T-cell (primary cell): ENCODE measurements at regions not wholly inside any gene's neighbourhood (a gene's known extent, or its start where the extent isn't known, plus 50 kb on each side); places are given as distances from the start of the nearest gene placed in this dataset.

Source experiments
- ATAC-seq, 4 experiments: fragments of 200-7000 bp in 3 of 4; fragments of 150-1000 bp in 1 of 4; cut with Tn5 transposase; replicated peaks in 1 of 4; 1 replicate in 3 of 4; 2 replicates in 1 of 4; pipeline ENCODE4 v1.10.0; 2021; ENCODE audit warnings: moderate library complexity in 3 of 4, mild to moderate bottlenecking in 2 of 4, moderate number of reproducible peaks in 1 of 4
- CTCF ChIA-PET, 2 donors: fragments of 300-600 bp; sonication (Branson Sonifier 250); formaldehyde crosslinking; loops; one replicate each; lab custom pipeline; 2022; ENCODE audit warnings: antibody characterized with exemption in 2 of 2; lab: Charles Lee
- POLR2A ChIA-PET, 2 donors: fragments of 300-600 bp; sonication (Branson Sonifier 250); formaldehyde crosslinking; loops; one replicate each; lab custom pipeline; 2022; ENCODE audit warnings: antibody characterized with exemption in 2 of 2; lab: Charles Lee
- DNase-seq, 35 experiments: peaks; one replicate each; pipeline versions ENCODE4 v3.0.0 to v3.0.0-alpha.2; 2013 to 2023
- H3K27ac ChIP-seq: one replicate; pipeline ENCODE4 v1.5.1; 2013; ENCODE audit warnings: low read length
- H3K27me3 ChIP-seq, 2 experiments: replicated peaks in 1 of 2; 1 replicate in 1 of 2; 2 replicates in 1 of 2; pipeline versions ENCODE4 v1.6.1 to v1.7.0; 2013; ENCODE audit warnings: low read length in 1 of 2, mixed read lengths in 1 of 2; ENCODE audit not compliant: control insufficient read depth in 2 of 2, insufficient read depth in 2 of 2; ENCODE audit errors: extremely low read depth in 1 of 2
- H3K36me3 ChIP-seq, 2 donors: 1 replicate in 1 of 2; 2 replicates in 1 of 2; pipeline versions ENCODE4 v1.6.1 to v1.7.0; 2013; ENCODE audit warnings: low read length in 1 of 2; ENCODE audit not compliant: control insufficient read depth in 2 of 2, insufficient read depth in 1 of 2; ENCODE audit errors: extremely low read depth in 1 of 2
- H3K4me1 ChIP-seq, 2 experiments: 1 replicate in 1 of 2; 2 replicates in 1 of 2; pipeline versions ENCODE4 v1.6.1 to v1.7.0; 2013; ENCODE audit warnings: low read length in 2 of 2, mixed read lengths in 1 of 2; ENCODE audit not compliant: insufficient read depth in 2 of 2, control insufficient read depth in 1 of 2; ENCODE audit errors: extremely low read depth in 1 of 2
- H3K4me3 ChIP-seq, 2 donors: 1 replicate in 1 of 2; 2 replicates in 1 of 2; pipeline versions ENCODE4 v1.5.1 to v1.7.0; 2013; ENCODE audit warnings: mild to moderate bottlenecking in 2 of 2, low read length in 1 of 2, moderate library complexity in 1 of 2; ENCODE audit not compliant: control insufficient read depth in 1 of 2; ENCODE audit errors: extremely low read depth in 1 of 2
- H3K9me3 ChIP-seq: 2 replicates; pipeline ENCODE4 v1.7.0; 2013
- H3K27ac Mint-ChIP-seq, 2 donors: one replicate each; pipeline ENCODE4 v1.8.0; 2020 to 2021; ENCODE audit warnings: mild to moderate bottlenecking in 2 of 2, mixed read lengths in 2 of 2
- H3K27me3 Mint-ChIP-seq, 2 donors: one replicate each; pipeline ENCODE4 v1.8.0; 2021 to 2022; ENCODE audit warnings: mixed read lengths in 2 of 2
- H3K36me3 Mint-ChIP-seq: one replicate; pipeline ENCODE4 v1.8.0; 2021; ENCODE audit warnings: mixed read lengths
- H3K4me1 Mint-ChIP-seq, 3 donors: one replicate each; pipeline ENCODE4 v1.8.0; 2020 to 2022; ENCODE audit warnings: mixed read lengths in 3 of 3, mild to moderate bottlenecking in 1 of 3
- H3K4me3 Mint-ChIP-seq, 3 donors: one replicate each; pipeline ENCODE4 v1.8.0; 2020 to 2022; ENCODE audit warnings: mild to moderate bottlenecking in 3 of 3, mixed read lengths in 3 of 3, moderate library complexity in 3 of 3
- H3K9me3 Mint-ChIP-seq, 3 donors: one replicate each; pipeline ENCODE4 v1.8.0; 2020 to 2022; ENCODE audit warnings: mixed read lengths in 3 of 3
- WGBS: methylation state at CpG from one replicate; pipeline ENCODE4 v1.1.5; 2013; ENCODE audit warnings: missing lambda C conversion rate; ENCODE audit not compliant: insufficient coverage; 5-methylcytosine and 5-hydroxymethylcytosine counted together

GRCh38 chr6:103799971-103800670, 1059.6 kb downstream of the HACE1 start:
- Mint-ChIP-seq H3K27ac (no peak overlapping the region), H3K4me3 (no peak overlapping the region), H3K36me3 (no peaks in the 10 kb centered on the region), H3K9me3 (peaks cover 3 to 9% (median 6%) of the 10 kb centered on the region in 3 donors), H3K27me3 (no peaks in the 10 kb centered on the region), H3K4me1 (no peaks in the 10 kb centered on the region)
- WGBS = 83% methylated on average over 1 of the region's 5 CpGs
- no peaks in the 10 kb centered on the region for H3K9me3 ChIP-seq
- H3K4me1 ChIP-seq = no peaks in the 10 kb centered on the region
- no peak overlapping the region for H3K27ac ChIP-seq
- no peak for DNase-seq
- ChIA-PET CTCF (no interaction called here), POLR2A (no interaction called here)
- no peak overlapping the region for H3K4me3 ChIP-seq
- ATAC-seq = no peak
- H3K36me3 ChIP-seq = no peaks in the 10 kb centered on the region
- no peaks in the 10 kb centered on the region for H3K27me3 ChIP-seq

- Histone ChIP-seq H3K4me3 (no peak overlapping the region), H3K4me1 (no peaks in the 10 kb centered on the region), H3K36me3 (no peaks in the 10 kb centered on the region), H3K27me3 (no peaks in the 10 kb centered on the region), H3K9me3 (no peaks in the 10 kb centered on the region), H3K27ac (no peak overlapping the region)
- Mint-ChIP-seq H3K27ac (no peak overlapping the region), H3K36me3 (no peaks in the 10 kb centered on the region), H3K27me3 (no peaks in the 10 kb centered on the region), H3K4me1 (no peaks in the 10 kb centered on the region), H3K9me3 (peaks cover 6% of the 10 kb centered on the region in 3 donors), H3K4me3 (no peak overlapping the region)
- DNase-seq (no peak), ATAC-seq (no peak)
- POLR2A ChIA-PET = interaction anchor here in 1 of 2 donors (0.7 kb wide), 1 partner anchor 18 kb away, joined by 3 read pairs; no protein-coding TSS in a partner anchor
- 100% methylated on average over 1 of the region's 2 CpGs for WGBS
- CTCF ChIA-PET = interaction anchor here in 1 of 2 donors (0.7 kb wide), 1 partner anchor 176 kb away, joined by 4 read pairs; no protein-coding TSS in a partner anchor
Observed at GRCh38 chr6:103798166-103798565, 1061.6 kb downstream of the HACE1 start.

- no peak overlapping the region for H3K27ac Mint-ChIP-seq
- no peak overlapping the region for H3K4me3 ChIP-seq
- no CpG with 5 or more reads among the region's 1 CpG for WGBS
- no peak overlapping the region for H3K27ac ChIP-seq
- ChIA-PET POLR2A (interaction anchor here in 1 of 2 donors (0.7 kb wide), 1 partner anchor 18 kb away, joined by 3 read pairs; no protein-coding TSS in a partner anchor), CTCF (interaction anchor here in 1 of 2 donors (0.7 kb wide), 1 partner anchor 177 kb away, joined by 4 read pairs; no protein-coding TSS in a partner anchor)
- no peaks in the 10 kb centered on the region for H3K9me3 ChIP-seq
- H3K27me3 Mint-ChIP-seq = no peaks in the 10 kb centered on the region
- no peak for ATAC-seq
- no peaks in the 10 kb centered on the region for H3K36me3 Mint-ChIP-seq
- no peaks in the 10 kb centered on the region for H3K4me1 Mint-ChIP-seq
- H3K27me3 ChIP-seq = no peaks in the 10 kb centered on the region
- H3K4me3 Mint-ChIP-seq = no peak overlapping the region
- no peaks in the 10 kb centered on the region for H3K4me1 ChIP-seq
- peaks cover 2 to 6% (median 3%) of the 10 kb centered on the region in 3 donors for H3K9me3 Mint-ChIP-seq
- no peak for DNase-seq
- no peaks in the 10 kb centered on the region for H3K36me3 ChIP-seq
Observed at GRCh38 chr6:103797738-103798137, 1062.0 kb downstream of the HACE1 start.

- ATAC-seq = no peak
- H3K36me3 Mint-ChIP-seq = no peaks in the 10 kb centered on the region
Observed at GRCh38 chr6:103791458-103791857, 1068.3 kb downstream of the HACE1 start.

GRCh38 chr6:103784117-103784516, 1075.6 kb downstream of the HACE1 start:
- H3K27me3 ChIP-seq = no peaks in the 10 kb centered on the region
- H3K27ac ChIP-seq = no peak overlapping the region
- no peak overlapping the region for H3K4me3 ChIP-seq
- Mint-ChIP-seq H3K27me3 (no peaks in the 10 kb centered on the region), H3K4me1 (no peaks in the 10 kb centered on the region), H3K27ac (no peak overlapping the region), H3K4me3 (no peak overlapping the region), H3K9me3 (no peaks in the 10 kb centered on the region), H3K36me3 (no peaks in the 10 kb centered on the region)
- ATAC-seq (no peak), DNase-seq (no peak)
- H3K4me1 ChIP-seq = no peaks in the 10 kb centered on the region
- ChIA-PET CTCF (no interaction called here), POLR2A (no interaction called here)
- WGBS = no CpG with 5 or more reads among the region's 2 CpGs
- no peaks in the 10 kb centered on the region for H3K36me3 ChIP-seq
- no peaks in the 10 kb centered on the region for H3K9me3 ChIP-seq

More at GRCh38 chr6:103791458-103791857, 1068.3 kb downstream of the HACE1 start:
- WGBS = no CpG with 5 or more reads among the region's 2 CpGs
- CTCF ChIA-PET = no interaction called here
- Histone ChIP-seq H3K27ac (no peak overlapping the region), H3K27me3 (no peaks in the 10 kb centered on the region), H3K36me3 (no peaks in the 10 kb centered on the region), H3K4me3 (no peak overlapping the region), H3K4me1 (no peaks in the 10 kb centered on the region), H3K9me3 (no peaks in the 10 kb centered on the region)
- no peak overlapping the region for H3K27ac Mint-ChIP-seq
- no peak for DNase-seq
- no peak overlapping the region for H3K4me3 Mint-ChIP-seq
- POLR2A ChIA-PET = no interaction called here
- H3K9me3 Mint-ChIP-seq = peaks cover 4 to 14% (median 6%) of the 10 kb centered on the region in 3 donors
- H3K27me3 Mint-ChIP-seq = no peaks in the 10 kb centered on the region
- no peaks in the 10 kb centered on the region for H3K4me1 Mint-ChIP-seq

- no peak overlapping the region for H3K4me3 Mint-ChIP-seq
- no peak overlapping the region for H3K4me3 ChIP-seq
- H3K36me3 ChIP-seq = no peaks in the 10 kb centered on the region
- no peak overlapping the region for H3K27ac ChIP-seq
- ChIA-PET POLR2A (interaction anchor here (0.6 to 0.7 kb wide), 2 partner anchors 11 to 33 kb away, joined by 3 read pairs; no protein-coding TSS in a partner anchor), CTCF (interaction anchor here in 1 of 2 donors (0.5 kb wide), 1 partner anchor 10 kb away, joined by 3 read pairs; no protein-coding TSS in a partner anchor)
- H3K36me3 Mint-ChIP-seq = no peaks in the 10 kb centered on the region
- H3K4me1 ChIP-seq = no peaks in the 10 kb centered on the region
- no peaks in the 10 kb centered on the region for H3K27me3 Mint-ChIP-seq
- no peak overlapping the region for H3K27ac Mint-ChIP-seq
- no peaks in the 10 kb centered on the region for H3K4me1 Mint-ChIP-seq
- DNase-seq (no peak), ATAC-seq (no peak)
- no peaks in the 10 kb centered on the region for H3K9me3 ChIP-seq
- no peaks in the 10 kb centered on the region for H3K27me3 ChIP-seq
- WGBS = 20% methylated on average over 1 of the region's 4 CpGs
- no peaks in the 10 kb centered on the region for H3K9me3 Mint-ChIP-seq
Observed at GRCh38 chr6:103783329-103783728, 1076.4 kb downstream of the HACE1 start.
